Activated T-helper 9 cell treated with anti-CD3 and anti-CD28 coated beads, Interleukin-2, amount 50 U/mL, for 16 hours (primary cell): ENCODE measurements at regions not wholly inside any gene's neighbourhood (a gene's known extent, or its start where the extent isn't known, plus 50 kb on each side); places are given as distances from the start of the nearest gene placed in this dataset.

ENCODE experiments used
- DNase-seq: peaks from one replicate; pipeline ENCODE4 v3.0.0-alpha.2; 2020; ENCODE audit warnings: low read depth

- no peak for DNase-seq
These were observed 393.8 kb downstream of the ZNF385D start for GRCh38 chr3:21357241-21357640.

- no peak for DNase-seq
These were observed 394.6 kb downstream of the ZNF385D start for GRCh38 chr3:21356402-21356801.

GRCh38 chr3:21345382-21345976 is 405.5 kb downstream of the ZNF385D start:
- no peak for DNase-seq

GRCh38 chr3:21331857-21332256 is 419.2 kb downstream of the ZNF385D start:
- no peak for DNase-seq

- DNase-seq: no peak
These were observed 419.7 kb downstream of the ZNF385D start for GRCh38 chr3:21331321-21331720.

GRCh38 chr3:21330293-21330692 is 420.7 kb downstream of the ZNF385D start:
- DNase-seq: no peak

- no peak for DNase-seq
These were observed 422.2 kb downstream of the ZNF385D start for GRCh38 chr3:21328711-21329390.

GRCh38 chr3:21326704-21327475 is 424.1 kb downstream of the ZNF385D start:
- DNase-seq: no peak

- DNase-seq: no peak
These were observed 436.3 kb downstream of the ZNF385D start for GRCh38 chr3:21314688-21315087.

GRCh38 chr3:21310891-21311290 is 440.1 kb downstream of the ZNF385D start:
- DNase-seq: no peak

GRCh38 chr3:21310161-21310560 is 440.8 kb downstream of the ZNF385D start:
- DNase-seq: no peak

- no peak for DNase-seq
These were observed 453.7 kb downstream of the ZNF385D start for GRCh38 chr3:21297304-21297703.

- DNase-seq: no peak
These were observed 456.2 kb downstream of the ZNF385D start for GRCh38 chr3:21294768-21295167.

GRCh38 chr3:21292971-21293370 is 458.0 kb downstream of the ZNF385D start:
- no peak for DNase-seq

- DNase-seq: no peak
These were observed 460.5 kb downstream of the ZNF385D start for GRCh38 chr3:21290557-21290956.

- no peak for DNase-seq
These were observed 476.9 kb downstream of the ZNF385D start for GRCh38 chr3:21274079-21274571.

- no peak for DNase-seq
These were observed 477.6 kb downstream of the ZNF385D start for GRCh38 chr3:21273259-21274025.

GRCh38 chr3:21271606-21272016 is 479.4 kb downstream of the ZNF385D start:
- DNase-seq: no peak

GRCh38 chr3:21269882-21270281 is 481.1 kb downstream of the ZNF385D start:
- no peak for DNase-seq

GRCh38 chr3:21260507-21260906 is 490.5 kb downstream of the ZNF385D start:
- DNase-seq: no peak

GRCh38 chr3:21259896-21260295 is 491.1 kb downstream of the ZNF385D start:
- no peak for DNase-seq

- no peak for DNase-seq
These were observed 494.1 kb downstream of the ZNF385D start for GRCh38 chr3:21256932-21257331.
